Loucy (cell line): ENCODE measurements at regions not wholly inside any gene's neighbourhood (a gene's known extent, or its start where the extent isn't known, plus 50 kb on each side); places are given as distances from the start of the nearest gene placed in this dataset.

Experiments used
- H2AFZ ChIP-seq: fragments of 200-600 bp; sonication (generic); 2 replicates; pipeline ENCODE4 v1.6.0; 2016; ENCODE audit warnings: antibody characterized with exemption, mild to moderate bottlenecking, low read length, moderate library complexity
- H3F3A ChIP-seq: fragments of 200-600 bp; 2 replicates; pipeline ENCODE4 v1.6.0; 2016; ENCODE audit warnings: antibody characterized with exemption, low read depth, mild to moderate bottlenecking
- H3K27me3 ChIP-seq: fragments of 200-600 bp; sonication (generic); 2 replicates; pipeline ENCODE4 v1.6.1; 2014; ENCODE audit warnings: low read length, mild to moderate bottlenecking; ENCODE audit not compliant: insufficient read depth, poor library complexity, severe bottlenecking
- H3K36me3 ChIP-seq: fragments of 200-600 bp; sonication (generic); 2 replicates; pipeline ENCODE4 v1.6.1; 2016; ENCODE audit warnings: low read length; ENCODE audit not compliant: insufficient read depth
- H3K4me1 ChIP-seq: fragments of 200-600 bp; sonication (generic); 2 replicates; pipeline ENCODE4 v1.5.1; 2014; ENCODE audit warnings: low read length, mild to moderate bottlenecking; ENCODE audit not compliant: insufficient read depth, poor library complexity, severe bottlenecking
- H3K4me2 ChIP-seq: fragments of 200-600 bp; sonication (generic); 2 replicates; pipeline ENCODE4 v1.6.0; 2014; ENCODE audit warnings: antibody characterized with exemption, low read length, low read depth, mild to moderate bottlenecking; ENCODE audit not compliant: poor library complexity, severe bottlenecking
- H3K4me3 ChIP-seq: fragments of 200-600 bp; sonication (generic); 2 replicates; pipeline ENCODE4 v1.5.1; 2014; ENCODE audit warnings: low read length, mild to moderate bottlenecking, mixed read lengths; ENCODE audit not compliant: poor library complexity, severe bottlenecking
- H3K79me2 ChIP-seq: fragments of 200-600 bp; sonication (generic); 2 replicates; pipeline ENCODE4 v1.6.1; 2014; ENCODE audit warnings: low read length; ENCODE audit not compliant: insufficient read depth
- H3K9ac ChIP-seq: fragments of 200-600 bp; sonication (generic); 2 replicates; pipeline ENCODE4 v1.6.0; 2014; ENCODE audit warnings: mild to moderate bottlenecking, low read depth, low read length, moderate library complexity; ENCODE audit not compliant: poor library complexity, severe bottlenecking
- H3K9me2 ChIP-seq: fragments of 200-600 bp; sonication (generic); replicated peaks from 2 replicates; pipeline ENCODE4 v1.6.1; 2016; ENCODE audit warnings: low read depth, low read length, mixed read lengths
- H3K9me3 ChIP-seq: fragments of 200-600 bp; sonication (generic); 2 replicates; pipeline ENCODE4 v1.6.1; 2014; ENCODE audit warnings: mild to moderate bottlenecking, antibody characterized with exemption, low read length, low read depth; ENCODE audit not compliant: insufficient read depth
- H4K20me1 ChIP-seq: fragments of 200-600 bp; sonication (generic); 2 replicates; pipeline ENCODE4 v1.6.0; 2014; ENCODE audit warnings: antibody characterized with exemption, low read length, mild to moderate bottlenecking; ENCODE audit not compliant: insufficient read depth, poor library complexity, severe bottlenecking
- CTCF ChIP-seq: fragments of 200-600 bp; sonication (generic); conservative IDR thresholded peaks from 2 replicates; pipeline ENCODE4 v1.5.1; 2014; ENCODE audit warnings: mild to moderate bottlenecking, antibody characterized with exemption, low read length
- EZH2phosphoT487 ChIP-seq: fragments of 200-600 bp; IDR thresholded peaks from 2 replicates; pipeline ENCODE4 v1.6.1; 2018; ENCODE audit warnings: antibody characterized with exemption, mild to moderate bottlenecking, moderate library complexity, borderline replicate concordance

- TF ChIP-seq EZH2phosphoT487 (no peak), CTCF (no peak)
- no peak overlapping the region for H3K4me2 ChIP-seq
- H3K9me3 ChIP-seq: no peaks in the 10 kb centered on the region
- no peaks in the 10 kb centered on the region for H3K36me3 ChIP-seq
- no peaks in the 10 kb centered on the region for H4K20me1 ChIP-seq
- H2AFZ ChIP-seq: no peak overlapping the region
- no peaks in the 10 kb centered on the region for H3K9me2 ChIP-seq
- no peak overlapping the region for H3K9ac ChIP-seq
- H3F3A ChIP-seq: no peaks in the 10 kb centered on the region
- no peaks in the 10 kb centered on the region for H3K27me3 ChIP-seq
- no peaks in the 10 kb centered on the region for H3K79me2 ChIP-seq
- no peak overlapping the region for H3K4me3 ChIP-seq
- no peaks in the 10 kb centered on the region for H3K4me1 ChIP-seq
Measured at GRCh38 chr2:205898744-205899143, 187.2 kb downstream of the INO80D start.

DNA sequence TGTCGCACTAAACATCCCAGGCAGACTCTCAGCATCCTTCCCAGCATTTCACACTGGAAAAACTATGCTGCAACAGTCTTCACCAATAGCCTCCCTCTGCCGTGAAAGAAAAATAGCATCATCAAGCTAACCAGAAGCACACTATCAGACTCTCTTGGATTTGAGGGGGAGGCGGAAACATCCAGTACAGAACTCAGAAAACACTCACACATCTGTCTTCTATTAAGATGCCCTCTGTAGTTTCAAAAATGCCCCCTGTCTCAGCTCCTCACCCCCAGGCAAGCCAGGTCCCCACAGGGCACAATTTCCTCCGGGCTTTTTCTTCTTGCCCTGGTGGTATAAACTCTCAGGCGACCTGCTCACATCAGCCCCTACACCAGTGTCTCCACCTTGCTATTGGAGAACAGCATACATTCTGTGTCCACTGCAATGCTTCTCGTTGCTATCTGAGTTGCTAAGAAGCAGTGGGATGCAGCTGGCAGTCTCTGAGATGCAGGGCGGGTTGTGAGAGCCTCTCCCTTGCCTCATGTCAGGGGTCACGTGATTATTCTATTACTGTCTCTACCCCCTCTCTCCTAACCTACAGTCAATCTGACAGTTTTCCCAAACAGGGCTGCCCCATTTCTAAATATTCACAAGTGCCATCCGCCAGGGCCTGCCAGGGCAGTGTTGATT lies 189.9 kb downstream of the INO80D start:
- no peak for TF ChIP-seq EZH2phosphoT487
- TF ChIP-seq CTCF: no peak
- H3K9me2 ChIP-seq: no peaks in the 10 kb centered on the region
- no peaks in the 10 kb centered on the region for H3K79me2 ChIP-seq
- H3K4me3 ChIP-seq: no peak overlapping the region
- no peaks in the 10 kb centered on the region for H3K9me3 ChIP-seq
- no peak overlapping the region for H3K4me2 ChIP-seq
- H3K27me3 ChIP-seq: no peaks in the 10 kb centered on the region
- no peaks in the 10 kb centered on the region for H3K4me1 ChIP-seq
- H3F3A ChIP-seq: no peaks in the 10 kb centered on the region
- no peaks in the 10 kb centered on the region for H3K36me3 ChIP-seq
- H4K20me1 ChIP-seq: no peaks in the 10 kb centered on the region
- H2AFZ ChIP-seq: no peak overlapping the region
- no peak overlapping the region for H3K9ac ChIP-seq

DNA sequence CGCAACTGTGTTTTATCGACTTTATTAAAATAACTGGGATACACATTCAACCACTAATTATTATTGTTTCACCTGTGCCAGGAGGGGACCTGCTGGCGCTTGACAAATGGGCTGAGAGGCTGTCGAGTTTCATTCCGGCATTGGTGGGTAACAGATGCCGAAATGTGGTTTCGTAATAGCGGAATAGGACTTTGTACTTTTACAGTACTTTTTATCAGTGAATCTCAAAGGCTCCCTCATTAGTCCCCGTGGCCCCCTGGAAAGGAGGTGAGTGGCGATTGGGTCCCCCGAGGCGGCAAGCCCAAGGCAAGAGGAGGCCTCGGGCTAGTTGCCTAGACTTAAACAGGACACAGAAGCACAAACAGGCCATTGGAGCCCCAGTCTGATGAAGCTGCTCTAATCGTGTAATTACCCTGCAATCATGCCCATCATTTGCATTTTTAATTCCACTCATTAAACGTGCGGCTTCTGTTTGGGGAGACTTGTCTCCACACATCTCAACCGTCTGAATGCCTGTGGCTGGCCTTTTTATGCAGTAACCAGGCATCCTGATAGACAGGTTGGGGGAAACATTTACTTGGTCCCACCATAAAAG lies 193.2 kb downstream of the INO80D start:
- Histone ChIP-seq H3K9me3 (no peaks in the 10 kb centered on the region), H2AFZ (no peak overlapping the region), H3F3A (no peaks in the 10 kb centered on the region), H3K4me3 (no peak overlapping the region), H3K9me2 (no peaks in the 10 kb centered on the region), H3K79me2 (no peaks in the 10 kb centered on the region), H3K4me1 (no peaks in the 10 kb centered on the region), H3K36me3 (no peaks in the 10 kb centered on the region), H3K4me2 (no peak overlapping the region), H4K20me1 (no peaks in the 10 kb centered on the region), H3K27me3 (no peaks in the 10 kb centered on the region), H3K9ac (no peak overlapping the region)
- no peak for TF ChIP-seq EZH2phosphoT487
- TF ChIP-seq CTCF: no peak
